ENCODE measurements at regions not wholly inside any gene's neighbourhood (a gene's known extent, or its start where the extent isn't known, plus 50 kb on each side); places are given as distances from the start of the nearest gene placed in this dataset.

GRCh38 chr15:66891776-66892175 is 173.6 kb upstream of the SMAD3 start:
- Histone ChIP-seq H3K36me3 (ENCODE audit: insufficient read depth) (no peaks in the 10 kb centered on the region; the same call in 1 of the 2 replicates), H3K9me2 (ENCODE audit: insufficient read depth) (peaks cover 6% of the 10 kb centered on the region; the same call in 1 of the 2 replicates), H3K79me2 (replicated peaks; ENCODE audit: insufficient read depth) (no peaks in the 10 kb centered on the region), H3F3A (replicated peaks; ENCODE audit: low read depth) (no peaks in the 10 kb centered on the region), H3K4me3 (no peak overlapping the region), H3K27me3 (ENCODE audit: insufficient read depth) (no peaks in the 10 kb centered on the region), H4K20me1 (replicated peaks; ENCODE audit: insufficient read depth) (no peaks in the 10 kb centered on the region), H3K4me1 (ENCODE audit: insufficient read depth) (no peaks in the 10 kb centered on the region), H3K4me2 (no peak overlapping the region), H3K27ac (ENCODE audit: low read depth) (no peak overlapping the region), H2AFZ (no peak overlapping the region)
- Mint-ChIP-seq H3K27ac (no peak overlapping the region), H3K4me3 (no peak overlapping the region), H3K9me3 (peaks cover 39% of the 10 kb centered on the region), H3K36me3 (ENCODE audit: low read depth) (peaks cover 7% of the 10 kb centered on the region; the same call in 1 of the 3 replicates), H3K4me1 (peaks cover 10% of the 10 kb centered on the region), H3K27me3 (ENCODE audit: insufficient read depth, low read depth, poor library complexity) (peaks cover 1% of the 10 kb centered on the region)
- ATAC-seq, result no peak
- TF ChIP-seq POLR2AphosphoS5 (IDR thresholded peaks at IDR 0.05; ENCODE audit: low read depth) (no peak), ZNF114 (CRISPR knock-in tag; IDR thresholded peaks at IDR 0.05) (no peak), ZNF331 (CRISPR knock-in tag; IDR thresholded peaks at IDR 0.05; ENCODE audit: low read depth) (no peak), REST (IDR thresholded peaks at IDR 0.05; ENCODE audit: unreplicated experiment) (no peak), CTCF (conservative IDR thresholded peaks at IDR 0.05; ENCODE audit: low read depth in 2 of 2) (no peak), ZNF462 (CRISPR knock-in tag; IDR thresholded peaks at IDR 0.05) (no peak), JUNB (IDR thresholded peaks at IDR 0.05; ENCODE audit: unreplicated experiment) (no peak), EZH2 (IDR thresholded peaks at IDR 0.05; ENCODE audit: low read depth, unreplicated experiment) (no peak), ETS1 (IDR thresholded peaks at IDR 0.05) (no peak), NANOG (IDR thresholded peaks at IDR 0.05; ENCODE audit: borderline replicate concordance) (no peak), EZH2phosphoT487 (IDR thresholded peaks at IDR 0.05; ENCODE audit: unreplicated experiment) (no peak), STAT1 (IDR thresholded peaks at IDR 0.05; ENCODE audit: unreplicated experiment) (no peak), CREB1 (CRISPR knock-in tag; IDR thresholded peaks at IDR 0.05; ENCODE audit: low read depth) (no peak)
- DNase-seq (ENCODE audit: low spot score), result no peak

Measured in GM23338 (cell line).